ENCODE measurements at regions not wholly inside any gene's neighbourhood (a gene's known extent, or its start where the extent isn't known, plus 50 kb on each side); places are given as distances from the start of the nearest gene placed in this dataset.
A peak's percentile ranks its signal among the peaks of the same experiment; 100 is the strongest.

GRCh38 chr13:40082639-40083038, 427.2 kb downstream of the COG6 start:
- peak; percentile 98 for DNase-seq

- no peak for DNase-seq
Observed at GRCh38 chr13:40083841-40084240, 428.4 kb downstream of the COG6 start.

GRCh38 chr13:40084934-40085333, 429.5 kb downstream of the COG6 start:
- no peak for DNase-seq

- no peak for DNase-seq
Observed at GRCh38 chr13:40087091-40088002, 431.9 kb downstream of the COG6 start.

GRCh38 chr13:40094056-40094455, 438.6 kb downstream of the COG6 start:
- no peak for DNase-seq

- no peak for DNase-seq
Observed at GRCh38 chr13:40095695-40096356, 440.4 kb downstream of the COG6 start.

- DNase-seq: no peak
Observed at GRCh38 chr13:40096357-40096901, 441.0 kb downstream of the COG6 start.

GRCh38 chr13:40098246-40098645, 442.8 kb downstream of the COG6 start:
- DNase-seq: no peak

GRCh38 chr13:40101708-40102359, 446.4 kb downstream of the COG6 start:
- no peak for DNase-seq

- no peak for DNase-seq
Observed at GRCh38 chr13:40102360-40102727, 446.9 kb downstream of the COG6 start.

- DNase-seq: peak; percentile 46
Observed at GRCh38 chr13:40102854-40103253, 447.4 kb downstream of the COG6 start.

GRCh38 chr13:40103864-40104263, 448.4 kb downstream of the COG6 start:
- no peak for DNase-seq

- no peak for DNase-seq
Observed at GRCh38 chr13:40105231-40105630, 449.8 kb downstream of the COG6 start.

GRCh38 chr13:40109351-40109844, 453.9 kb downstream of the COG6 start:
- peak; percentile 7 for DNase-seq

- DNase-seq: no peak
Observed at GRCh38 chr13:40113643-40114304, 458.3 kb downstream of the COG6 start.

GRCh38 chr13:40114305-40114896, 458.9 kb downstream of the COG6 start:
- DNase-seq: no peak

- DNase-seq: peak; percentile 21
Observed at GRCh38 chr13:40115426-40115825, 460.0 kb downstream of the COG6 start.

- DNase-seq: peak; percentile 98
Observed at GRCh38 chr13:40116008-40116407, 460.5 kb downstream of the COG6 start.

GRCh38 chr13:40118337-40118736, 462.9 kb downstream of the COG6 start:
- DNase-seq: no peak

- DNase-seq: no peak
Observed at GRCh38 chr13:40119852-40120251, 464.4 kb downstream of the COG6 start.

- no peak for DNase-seq
Observed at GRCh38 chr13:40120288-40120687, 464.8 kb downstream of the COG6 start.

GRCh38 chr13:40120781-40121180, 465.3 kb downstream of the COG6 start:
- no peak for DNase-seq
